CD8-positive, alpha-beta memory T cell (primary cell): ENCODE measurements at regions not wholly inside any gene's neighbourhood (a gene's known extent, or its start where the extent isn't known, plus 50 kb on each side); places are given as distances from the start of the nearest gene placed in this dataset.

Experiments used
- CTCF ChIA-PET: fragments of 350-600 bp; sonication (Branson Sonifier 250); formaldehyde crosslinking; loops from one replicate; lab custom pipeline; 2021; ENCODE audit warnings: antibody characterized with exemption; lab: Charles Lee
- POLR2A ChIA-PET: fragments of 350-600 bp; sonication (Branson Sonifier 250); formaldehyde crosslinking; loops from one replicate; lab custom pipeline; 2021; ENCODE audit warnings: antibody characterized with exemption; lab: Charles Lee
- DNase-seq, 5 donors: peaks; one replicate each; pipeline versions ENCODE4 v3.0.0 to v3.0.0-alpha.2; 2020 to 2022; ENCODE audit warnings: mixed read lengths in 1 of 5
- H3K27ac ChIP-seq: one replicate; pipeline ENCODE4 v1.7.0; 2013; ENCODE audit warnings: low read depth, mild to moderate bottlenecking, low read length, moderate library complexity
- H3K27me3 ChIP-seq: 2 replicates; pipeline ENCODE4 v1.7.0; 2013; ENCODE audit warnings: low read length, mild to moderate bottlenecking; ENCODE audit not compliant: insufficient read depth, poor library complexity, severe bottlenecking
- H3K36me3 ChIP-seq: 2 replicates; pipeline ENCODE4 v1.7.0; 2013; ENCODE audit warnings: mild to moderate bottlenecking, low read length, moderate library complexity; ENCODE audit not compliant: insufficient read depth
- H3K4me1 ChIP-seq: 2 replicates; pipeline ENCODE4 v1.7.0; 2013; ENCODE audit warnings: mild to moderate bottlenecking, low read length, moderate library complexity; ENCODE audit not compliant: insufficient read depth
- H3K4me3 ChIP-seq: 2 replicates; pipeline ENCODE4 v1.7.0; 2013; ENCODE audit warnings: mild to moderate bottlenecking, low read length
- H3K9me3 ChIP-seq: 2 replicates; pipeline ENCODE4 v1.7.0; 2013; ENCODE audit warnings: mild to moderate bottlenecking, low read length
- H3K27ac Mint-ChIP-seq, 8 donors: one replicate each; pipeline ENCODE4 v1.8.0; 2020 to 2021; ENCODE audit warnings: mixed read lengths in 8 of 8, mild to moderate bottlenecking in 6 of 8, inconsistent platforms in 3 of 8, moderate library complexity in 3 of 8
- H3K27me3 Mint-ChIP-seq, 2 donors: one replicate each; pipeline ENCODE4 v1.8.0; 2020 to 2021; ENCODE audit warnings: mixed read lengths in 2 of 2, mild to moderate bottlenecking in 1 of 2, moderate library complexity in 1 of 2
- H3K36me3 Mint-ChIP-seq, 3 donors: one replicate each; pipeline ENCODE4 v1.8.0; 2020 to 2021; ENCODE audit warnings: mixed read lengths in 3 of 3, inconsistent platforms in 1 of 3, mild to moderate bottlenecking in 1 of 3
- H3K4me1 Mint-ChIP-seq, 3 donors: one replicate each; pipeline ENCODE4 v1.8.0; 2020 to 2021; ENCODE audit warnings: mixed read lengths in 3 of 3, inconsistent platforms in 1 of 3, mild to moderate bottlenecking in 1 of 3
- H3K4me3 Mint-ChIP-seq, 7 donors: one replicate each; pipeline ENCODE4 v1.8.0; 2020 to 2021; ENCODE audit warnings: mixed read lengths in 7 of 7, mild to moderate bottlenecking in 6 of 7, moderate library complexity in 4 of 7, inconsistent platforms in 2 of 7
- H3K9me3 Mint-ChIP-seq, 5 donors: one replicate each; pipeline ENCODE4 v1.8.0; 2020 to 2022; ENCODE audit warnings: mixed read lengths in 5 of 5, mild to moderate bottlenecking in 3 of 5, moderate library complexity in 2 of 5, inconsistent platforms in 1 of 5

DNA sequence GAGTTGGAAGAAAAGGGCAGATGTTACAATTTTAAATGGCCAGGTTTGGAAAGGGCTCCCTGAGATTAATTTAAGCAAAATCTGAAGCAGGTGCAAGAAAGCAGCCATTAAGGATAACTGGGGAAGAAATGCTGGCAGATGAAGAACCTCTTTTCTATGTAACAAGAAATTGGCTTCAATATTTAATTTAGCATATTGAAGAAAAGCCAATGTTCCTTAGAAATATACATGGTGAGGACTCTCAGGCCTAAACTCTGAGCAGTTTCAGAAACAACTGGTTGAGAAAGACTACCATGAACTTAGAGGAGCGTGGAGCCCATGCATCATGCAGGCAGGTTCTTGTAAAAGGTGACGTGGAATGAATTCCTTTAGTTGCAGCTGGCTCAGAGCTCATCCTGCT, 152.8 kb downstream of the LRIG3 start:
- no peak for DNase-seq
- no peak overlapping the region for H3K27ac Mint-ChIP-seq
- H3K27ac ChIP-seq, result no peak overlapping the region
- no peaks in the 10 kb centered on the region for H3K27me3 ChIP-seq
- no peak overlapping the region for H3K4me3 Mint-ChIP-seq
- ChIA-PET CTCF (no interaction called here), POLR2A (no interaction called here)
- H3K4me1 Mint-ChIP-seq, result no peaks in the 10 kb centered on the region
- peaks cover 2 to 15% (median 6%) of the 10 kb centered on the region in 5 donors for H3K9me3 Mint-ChIP-seq
- no peaks in the 10 kb centered on the region for H3K4me1 ChIP-seq
- no peaks in the 10 kb centered on the region for H3K27me3 Mint-ChIP-seq
- H3K36me3 ChIP-seq, result no peaks in the 10 kb centered on the region
- no peaks in the 10 kb centered on the region for H3K36me3 Mint-ChIP-seq
- H3K4me3 ChIP-seq, result no peak overlapping the region
- H3K9me3 ChIP-seq, result no peaks in the 10 kb centered on the region

DNA sequence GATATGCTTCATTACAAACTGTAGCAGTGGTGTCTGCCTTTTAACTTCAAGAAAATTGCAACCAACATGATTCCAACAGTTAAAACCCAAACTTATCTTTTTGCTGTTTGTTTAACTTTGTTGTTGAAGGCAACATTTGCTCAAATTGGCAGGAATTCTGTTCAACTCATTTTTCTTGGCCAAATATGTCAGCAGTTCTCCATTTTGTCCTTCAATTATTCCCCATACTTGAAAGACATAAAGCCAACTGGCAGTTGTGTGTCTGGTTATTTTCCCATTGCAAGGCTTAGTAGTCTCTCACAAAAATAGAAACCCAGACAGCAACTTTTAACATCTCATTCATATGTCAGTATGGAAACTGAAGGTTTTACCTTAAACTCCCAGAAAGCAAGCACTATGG, 146.3 kb downstream of the LRIG3 start:
- Mint-ChIP-seq H3K27me3 (no peaks in the 10 kb centered on the region), H3K27ac (no peak overlapping the region), H3K9me3 (peaks cover 7 to 21% (median 11%) of the 10 kb centered on the region in 5 donors), H3K4me1 (no peaks in the 10 kb centered on the region), H3K4me3 (no peak overlapping the region), H3K36me3 (no peaks in the 10 kb centered on the region)
- no peak overlapping the region for H3K4me3 ChIP-seq
- no peaks in the 10 kb centered on the region for H3K9me3 ChIP-seq
- no peaks in the 10 kb centered on the region for H3K27me3 ChIP-seq
- no peak overlapping the region for H3K27ac ChIP-seq
- no peaks in the 10 kb centered on the region for H3K4me1 ChIP-seq
- H3K36me3 ChIP-seq, result no peaks in the 10 kb centered on the region
- POLR2A ChIA-PET, result no interaction called here
- no peak for DNase-seq
- CTCF ChIA-PET, result no interaction called here

DNA sequence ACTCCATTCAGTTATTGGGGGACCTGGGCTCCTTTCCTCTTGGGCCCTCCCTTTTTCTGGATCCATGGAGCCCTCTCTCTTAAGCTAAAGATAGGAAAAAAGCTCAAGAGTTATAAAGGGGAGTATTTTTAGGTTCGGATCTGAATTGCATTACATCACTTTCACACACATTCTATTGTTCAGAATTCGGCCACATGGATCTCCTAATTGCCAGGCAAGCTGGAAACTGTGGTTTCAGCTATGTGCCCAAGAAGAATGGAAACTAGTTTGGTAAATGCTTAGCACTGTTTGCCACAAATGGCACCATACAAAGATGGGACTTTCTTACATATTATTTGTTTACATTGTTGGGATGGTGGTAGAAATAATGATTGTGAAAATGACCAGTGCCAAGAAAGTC, 145.6 kb downstream of the LRIG3 start:
- Histone ChIP-seq H3K27me3 (no peaks in the 10 kb centered on the region), H3K4me1 (no peaks in the 10 kb centered on the region), H3K27ac (no peak overlapping the region), H3K9me3 (no peaks in the 10 kb centered on the region), H3K36me3 (no peaks in the 10 kb centered on the region), H3K4me3 (no peak overlapping the region)
- H3K27me3 Mint-ChIP-seq, result no peaks in the 10 kb centered on the region
- H3K27ac Mint-ChIP-seq, result no peak overlapping the region
- ChIA-PET CTCF (no interaction called here), POLR2A (no interaction called here)
- peaks cover 5 to 18% (median 9%) of the 10 kb centered on the region in 5 donors for H3K9me3 Mint-ChIP-seq
- H3K36me3 Mint-ChIP-seq, result no peaks in the 10 kb centered on the region
- DNase-seq, result no peak
- no peak overlapping the region for H3K4me3 Mint-ChIP-seq
- no peaks in the 10 kb centered on the region for H3K4me1 Mint-ChIP-seq

DNA sequence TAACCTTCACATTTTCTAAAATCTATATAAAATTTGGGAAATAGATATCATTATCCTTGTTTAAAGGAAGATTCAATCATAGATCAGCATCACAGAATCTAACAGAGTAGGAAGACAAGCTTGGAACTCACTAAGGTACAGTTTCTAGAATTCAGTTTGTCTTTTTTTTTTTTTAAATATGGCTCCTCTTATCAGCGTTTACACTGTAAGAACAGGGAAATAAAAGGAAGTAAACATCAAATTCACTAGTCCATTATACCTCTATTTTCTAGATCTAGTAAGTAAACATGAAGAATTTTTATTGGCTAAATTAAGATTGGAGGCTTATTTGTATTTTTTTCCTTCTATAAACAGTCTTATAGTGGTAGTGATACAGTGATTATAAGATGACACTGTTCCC, 144.9 kb downstream of the LRIG3 start:
- ChIA-PET CTCF (no interaction called here), POLR2A (no interaction called here)
- Histone ChIP-seq H3K36me3 (no peaks in the 10 kb centered on the region), H3K27me3 (no peaks in the 10 kb centered on the region), H3K27ac (no peak overlapping the region), H3K4me3 (no peak overlapping the region), H3K9me3 (no peaks in the 10 kb centered on the region), H3K4me1 (no peaks in the 10 kb centered on the region)
- H3K36me3 Mint-ChIP-seq, result no peaks in the 10 kb centered on the region
- no peak for DNase-seq
- peaks cover 5 to 21% (median 7%) of the 10 kb centered on the region in 5 donors for H3K9me3 Mint-ChIP-seq
- H3K27me3 Mint-ChIP-seq, result no peaks in the 10 kb centered on the region
- H3K4me1 Mint-ChIP-seq, result no peaks in the 10 kb centered on the region
- H3K27ac Mint-ChIP-seq, result no peak overlapping the region
- H3K4me3 Mint-ChIP-seq, result no peak overlapping the region

DNA sequence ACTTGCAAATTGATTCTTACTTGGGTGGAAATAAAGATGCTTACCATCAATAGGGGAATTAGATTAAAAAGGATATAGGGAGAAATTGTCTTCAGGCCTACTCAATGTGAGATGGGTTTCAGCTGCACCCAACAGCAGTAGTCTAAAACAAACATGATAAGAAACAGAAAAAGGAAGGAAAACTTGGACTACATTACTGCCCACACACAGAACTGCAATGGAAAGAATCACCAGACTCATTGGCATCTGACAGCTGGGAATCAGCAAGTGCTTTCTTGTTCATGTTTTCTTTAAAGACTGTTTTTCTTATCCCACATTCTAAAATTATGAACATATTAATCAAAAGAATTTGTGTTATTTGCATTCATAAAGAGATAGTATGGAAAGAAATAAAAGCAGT, 144.2 kb downstream of the LRIG3 start:
- no peaks in the 10 kb centered on the region for H3K9me3 ChIP-seq
- Mint-ChIP-seq H3K4me3 (no peak overlapping the region), H3K36me3 (no peaks in the 10 kb centered on the region), H3K4me1 (no peaks in the 10 kb centered on the region), H3K27me3 (peaks cover 0 to 1% of the 10 kb centered on the region in 2 donors), H3K9me3 (peaks cover 5 to 21% (median 9%) of the 10 kb centered on the region in 5 donors), H3K27ac (no peak overlapping the region)
- POLR2A ChIA-PET, result no interaction called here
- no peaks in the 10 kb centered on the region for H3K36me3 ChIP-seq
- H3K27ac ChIP-seq, result no peak overlapping the region
- DNase-seq, result no peak
- H3K4me3 ChIP-seq, result no peak overlapping the region
- no peaks in the 10 kb centered on the region for H3K27me3 ChIP-seq
- no peaks in the 10 kb centered on the region for H3K4me1 ChIP-seq
- CTCF ChIA-PET, result no interaction called here

DNA sequence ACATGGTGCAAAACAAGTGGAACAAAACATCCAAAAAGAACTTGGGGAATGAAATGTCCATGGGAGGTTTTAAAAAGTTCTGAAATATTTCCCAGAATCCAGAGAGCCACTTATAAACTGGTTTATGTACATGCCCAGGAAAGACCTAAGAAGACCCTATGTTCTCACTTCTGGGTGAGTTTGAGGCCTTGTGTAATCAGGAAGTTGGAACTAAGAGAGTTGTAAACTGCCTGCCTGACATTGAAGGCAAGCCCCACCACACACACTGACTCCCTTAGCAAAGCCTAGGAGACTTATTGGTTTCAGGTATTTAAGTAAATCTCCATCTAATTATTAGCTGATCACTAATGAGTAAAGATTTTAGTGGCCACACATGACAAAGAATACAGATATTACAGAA, 142.5 kb downstream of the LRIG3 start:
- Mint-ChIP-seq H3K27ac (no peak overlapping the region), H3K4me1 (no peaks in the 10 kb centered on the region), H3K4me3 (no peak overlapping the region), H3K36me3 (no peaks in the 10 kb centered on the region), H3K27me3 (peaks cover 0 to 1% of the 10 kb centered on the region in 2 donors), H3K9me3 (peaks cover 5 to 21% (median 9%) of the 10 kb centered on the region in 5 donors)
- no peak for DNase-seq
- no peak overlapping the region for H3K4me3 ChIP-seq
- CTCF ChIA-PET, result no interaction called here
- H3K27ac ChIP-seq, result no peak overlapping the region
- H3K27me3 ChIP-seq, result no peaks in the 10 kb centered on the region
- no peaks in the 10 kb centered on the region for H3K4me1 ChIP-seq
- no peaks in the 10 kb centered on the region for H3K36me3 ChIP-seq
- POLR2A ChIA-PET, result no interaction called here
- no peaks in the 10 kb centered on the region for H3K9me3 ChIP-seq

DNA sequence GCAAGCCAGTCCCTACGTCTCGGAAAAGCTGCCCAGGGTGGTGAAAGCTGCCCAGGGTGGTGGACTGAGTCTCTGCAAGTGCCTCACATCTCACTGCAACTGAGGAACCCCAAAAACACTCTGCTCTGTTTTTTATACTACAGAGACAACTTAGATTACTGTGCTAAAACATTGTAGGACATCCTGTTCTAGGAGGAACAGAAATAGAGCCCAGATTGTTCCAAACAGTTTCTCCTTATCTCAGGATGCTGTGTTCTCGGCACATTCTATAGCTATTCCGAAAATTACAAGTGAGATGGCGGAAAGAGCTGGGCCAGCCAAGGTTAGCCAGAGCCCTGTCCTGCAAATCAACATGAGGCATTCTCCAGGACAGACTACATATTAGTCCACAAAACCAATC, 138.7 kb downstream of the LRIG3 start:
- Histone ChIP-seq H3K36me3 (no peaks in the 10 kb centered on the region), H3K9me3 (no peaks in the 10 kb centered on the region), H3K4me3 (no peak overlapping the region), H3K27me3 (no peaks in the 10 kb centered on the region), H3K4me1 (no peaks in the 10 kb centered on the region), H3K27ac (no peak overlapping the region)
- Mint-ChIP-seq H3K27me3 (peaks cover 0 to 1% of the 10 kb centered on the region in 2 donors), H3K36me3 (no peaks in the 10 kb centered on the region), H3K4me1 (no peaks in the 10 kb centered on the region), H3K27ac (no peak overlapping the region), H3K4me3 (no peak overlapping the region), H3K9me3 (peaks cover 7 to 37% (median 14%) of the 10 kb centered on the region in 5 donors)
- ChIA-PET CTCF (no interaction called here), POLR2A (no interaction called here)
- DNase-seq, result no peak

DNA sequence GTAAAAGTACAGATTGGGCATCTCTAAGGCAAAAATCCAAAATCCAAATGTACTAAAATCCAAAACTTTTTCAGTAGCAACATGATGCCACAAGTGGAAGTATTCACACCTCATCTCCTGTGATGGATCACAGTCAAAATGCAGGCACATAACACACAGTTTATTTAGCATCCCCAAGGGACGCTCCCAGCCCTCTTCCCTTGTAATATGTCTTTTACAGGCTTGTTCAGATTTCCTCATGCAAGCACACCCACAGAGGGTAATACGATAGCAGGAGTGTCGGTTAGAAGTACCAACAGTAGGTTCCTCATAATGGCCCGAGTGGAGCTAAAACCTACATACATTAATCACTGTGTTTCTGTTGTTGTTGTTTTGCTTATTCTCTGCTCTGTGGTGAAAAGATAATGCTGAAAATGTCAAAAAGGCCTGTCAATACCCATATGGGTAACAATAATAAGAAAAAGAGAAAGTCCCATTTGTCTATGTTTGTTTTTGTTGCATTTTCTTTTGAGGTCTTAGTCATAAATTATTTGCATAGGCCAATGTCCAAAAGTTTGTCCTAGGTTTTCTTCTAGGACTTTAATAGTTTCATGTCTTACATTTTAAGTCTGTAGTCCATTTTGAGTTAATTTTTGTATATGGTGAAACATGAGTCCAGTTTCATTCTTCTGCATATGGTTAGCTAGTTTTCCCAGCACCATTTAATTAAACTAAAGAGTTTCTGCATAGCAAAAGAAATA, 133.1 kb downstream of the LRIG3 start:
- Histone ChIP-seq H3K36me3 (no peaks in the 10 kb centered on the region), H3K27ac (no peak overlapping the region), H3K9me3 (no peaks in the 10 kb centered on the region), H3K27me3 (no peaks in the 10 kb centered on the region), H3K4me1 (no peaks in the 10 kb centered on the region), H3K4me3 (no peak overlapping the region)
- Mint-ChIP-seq H3K9me3 (peaks cover 2 to 41% (median 6%) of the 10 kb centered on the region in 5 donors), H3K27me3 (no peaks in the 10 kb centered on the region), H3K4me1 (no peaks in the 10 kb centered on the region), H3K27ac (no peak overlapping the region), H3K36me3 (no peaks in the 10 kb centered on the region), H3K4me3 (no peak overlapping the region)
- no peak for DNase-seq
- ChIA-PET POLR2A (no interaction called here), CTCF (no interaction called here)
